GM19035 (cell line): ENCODE measurements at regions not wholly inside any gene's neighbourhood (a gene's known extent, or its start where the extent isn't known, plus 50 kb on each side); places are given as distances from the start of the nearest gene placed in this dataset.
"Not testable (repeated sequence)": the region's sequence is repeated elsewhere in the genome, so short reads cannot be mapped to it uniquely, and the experiment has no call there.

ENCODE experiments used
- ATAC-seq: cut with Tn5 transposase; IDR thresholded peaks from one replicate; pipeline ENCODE4 v1.9.1; 2021; ENCODE audit not compliant: unreplicated experiment

- ATAC-seq, result not testable (repeated sequence)
Observed at GRCh38 chr16:21487956-21488355, 111.4 kb upstream of the METTL9 start.

DNA sequence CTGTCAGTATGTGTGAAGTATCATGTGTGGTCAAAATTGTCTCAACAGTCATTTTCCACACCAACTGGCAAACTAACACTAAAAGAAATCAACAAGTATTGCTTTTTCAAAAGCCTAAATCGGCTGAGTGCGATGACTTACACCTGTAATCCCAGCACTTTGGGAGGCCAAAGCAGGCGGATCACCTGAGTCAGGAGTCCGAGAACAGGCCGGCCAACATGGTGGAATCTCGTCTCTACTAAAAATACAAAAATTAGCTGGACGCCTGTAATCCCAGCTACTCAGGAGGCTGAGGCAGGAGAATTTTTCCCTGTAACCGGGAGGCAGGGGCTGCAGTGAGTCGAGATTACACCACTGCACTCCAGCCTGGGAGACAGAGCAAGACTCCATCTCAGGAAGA lies 100.3 kb upstream of the METTL9 start:
- ATAC-seq, result not testable (repeated sequence)

DNA sequence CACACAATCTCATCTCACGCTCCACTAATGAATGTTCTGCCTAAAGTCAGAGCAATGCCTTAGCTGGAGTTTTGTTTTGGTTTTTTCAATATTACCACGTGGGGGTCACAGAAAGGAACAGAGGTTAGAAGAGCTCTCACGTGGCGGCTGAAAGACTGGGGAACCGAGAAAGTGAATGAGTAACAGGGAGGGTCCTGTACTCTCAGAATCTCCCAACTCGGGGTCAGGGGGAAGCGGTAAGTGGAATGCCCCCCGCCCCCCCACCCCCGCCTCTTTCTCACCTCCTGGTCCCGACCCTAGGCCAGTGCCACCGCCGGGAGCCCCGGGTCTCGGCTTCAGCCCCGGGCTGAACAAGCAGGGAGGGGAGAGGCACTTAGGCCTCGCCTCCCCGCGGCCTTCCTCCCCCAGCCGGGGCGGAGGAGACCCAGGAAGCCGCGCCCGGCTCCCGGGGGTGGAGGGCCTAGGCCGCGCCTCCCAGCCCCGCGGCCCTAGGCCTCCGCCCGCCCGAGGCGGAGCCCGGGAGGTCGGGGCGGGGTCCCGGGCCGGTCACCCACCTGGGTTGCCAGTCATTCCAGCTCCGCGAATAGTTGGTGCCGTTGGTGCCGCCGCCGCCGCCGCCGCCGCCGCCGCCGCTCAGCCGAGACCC lies 98.0 kb upstream of the METTL9 start:
- peak; percentile 48 for ATAC-seq

DNA sequence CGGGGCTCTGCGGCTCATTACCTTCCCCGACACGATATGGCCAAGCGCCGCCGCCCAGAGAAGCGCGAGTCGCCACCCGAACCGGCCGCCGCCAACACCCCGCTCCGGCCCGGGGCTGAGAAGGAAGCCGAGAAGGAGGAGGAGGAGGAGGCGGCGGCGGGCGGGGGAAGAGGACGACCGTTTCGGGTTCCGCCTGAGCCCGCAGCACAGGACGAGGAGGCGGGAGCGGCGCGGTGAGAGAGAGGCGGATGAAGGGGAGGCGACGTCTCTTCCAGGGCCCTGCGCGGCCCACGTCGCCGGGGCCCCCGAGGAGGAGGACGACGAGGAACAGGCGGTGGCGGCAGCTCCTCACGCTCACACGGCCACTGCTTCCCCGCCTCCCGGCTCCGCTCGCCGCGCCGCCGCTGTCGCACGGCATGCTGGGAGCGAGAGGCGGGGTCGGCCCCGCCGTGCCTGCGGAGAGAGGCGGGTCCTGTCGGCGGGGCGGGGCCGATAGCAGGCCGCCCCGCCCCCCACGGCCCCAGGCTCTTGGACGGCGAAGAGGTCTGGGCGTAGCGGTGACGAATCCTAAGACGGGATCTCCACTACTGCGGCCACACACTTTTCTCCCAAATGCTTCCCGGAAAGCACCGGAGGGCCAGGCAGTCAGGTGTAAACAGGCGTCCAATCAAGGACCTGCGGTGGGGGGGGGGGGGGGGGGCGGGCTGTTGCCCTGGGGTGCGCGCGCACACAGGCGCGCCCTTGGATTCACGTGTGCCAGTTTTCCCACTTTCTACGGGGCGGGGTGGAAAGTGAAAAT lies 97.3 kb upstream of the METTL9 start:
- peak; percentile 74 for ATAC-seq

- ATAC-seq, result not testable (repeated sequence)
Observed at GRCh38 chr16:21503574-21503920, 95.8 kb upstream of the METTL9 start.

DNA sequence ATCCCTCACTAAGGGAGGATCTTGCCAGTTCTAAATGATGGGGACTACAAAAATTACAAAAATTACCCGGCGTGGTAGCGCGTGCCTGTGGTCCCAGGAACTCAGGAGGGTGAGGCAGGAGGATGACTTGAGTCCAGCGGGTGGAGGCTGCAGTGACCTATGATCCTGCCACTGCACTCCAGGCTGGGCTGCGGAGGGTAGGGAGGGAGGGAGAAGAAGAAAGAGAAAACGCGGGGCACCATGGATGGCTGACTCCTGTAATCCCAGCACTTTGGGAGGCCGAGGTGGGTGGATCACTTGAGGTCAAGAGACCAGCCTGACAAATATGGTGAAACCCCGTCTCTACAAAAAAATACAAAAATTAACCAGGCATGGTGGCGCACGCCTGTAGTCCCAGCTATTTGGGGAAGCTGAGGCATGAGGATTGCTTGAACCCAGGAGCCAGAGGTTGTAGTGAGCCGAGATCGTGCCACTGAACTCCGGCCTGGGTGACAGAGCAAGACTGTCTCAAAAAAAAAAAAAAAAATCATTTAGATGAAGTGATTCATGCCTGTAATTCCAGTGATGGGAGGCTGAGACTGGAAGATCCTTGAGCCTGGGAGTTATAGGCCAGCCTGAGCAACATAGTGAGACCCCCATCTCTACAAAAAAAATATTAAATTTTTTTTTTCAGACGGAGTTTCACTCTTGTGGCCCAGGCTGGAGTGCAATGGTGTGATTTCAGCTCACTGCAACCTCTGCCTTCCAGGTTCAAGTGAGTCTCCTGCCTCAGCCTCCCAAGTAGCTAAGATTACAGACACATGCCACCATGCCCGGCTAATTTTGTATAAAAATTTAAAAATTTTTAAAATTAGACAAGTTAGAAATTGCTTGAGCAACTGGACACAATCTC lies 95.2 kb upstream of the METTL9 start:
- not testable (repeated sequence) for ATAC-seq

DNA sequence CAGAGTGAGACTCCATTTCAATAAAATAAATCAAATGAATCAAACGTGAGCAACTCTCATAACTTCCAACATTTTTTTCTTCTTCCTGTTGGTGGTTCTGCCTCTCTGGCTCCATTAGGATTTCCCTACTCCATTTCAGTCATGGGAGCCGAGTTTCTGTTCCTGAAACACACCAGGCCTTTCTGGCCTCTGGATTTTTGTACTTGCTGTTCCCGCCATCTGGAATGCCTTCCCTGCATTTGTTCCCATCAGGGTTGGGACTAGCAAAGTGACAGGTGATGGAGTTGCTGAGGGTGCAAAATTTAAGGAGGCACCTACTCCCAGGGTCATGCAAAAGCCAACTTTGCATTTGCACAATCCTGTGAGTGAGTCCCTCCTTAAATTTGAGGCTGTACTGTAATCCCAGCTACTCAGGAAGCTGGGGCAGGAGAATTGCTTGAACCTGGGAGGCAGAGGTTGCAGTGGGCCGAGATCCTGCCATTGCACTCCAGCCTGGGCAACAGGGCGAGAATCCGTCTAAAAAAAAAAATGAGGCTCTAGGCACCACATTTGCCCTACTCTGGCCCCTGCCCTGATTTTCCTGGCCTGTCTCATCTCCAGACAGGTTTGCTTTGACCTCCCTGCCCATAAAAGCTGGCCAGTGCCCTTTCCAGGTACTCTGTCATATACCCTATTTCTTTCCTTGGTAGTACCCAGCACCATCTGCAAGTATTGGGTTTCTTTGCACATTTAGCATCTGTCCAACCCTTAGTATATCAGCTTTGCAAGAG lies 93.4 kb upstream of the METTL9 start:
- ATAC-seq, result not testable (repeated sequence)

DNA sequence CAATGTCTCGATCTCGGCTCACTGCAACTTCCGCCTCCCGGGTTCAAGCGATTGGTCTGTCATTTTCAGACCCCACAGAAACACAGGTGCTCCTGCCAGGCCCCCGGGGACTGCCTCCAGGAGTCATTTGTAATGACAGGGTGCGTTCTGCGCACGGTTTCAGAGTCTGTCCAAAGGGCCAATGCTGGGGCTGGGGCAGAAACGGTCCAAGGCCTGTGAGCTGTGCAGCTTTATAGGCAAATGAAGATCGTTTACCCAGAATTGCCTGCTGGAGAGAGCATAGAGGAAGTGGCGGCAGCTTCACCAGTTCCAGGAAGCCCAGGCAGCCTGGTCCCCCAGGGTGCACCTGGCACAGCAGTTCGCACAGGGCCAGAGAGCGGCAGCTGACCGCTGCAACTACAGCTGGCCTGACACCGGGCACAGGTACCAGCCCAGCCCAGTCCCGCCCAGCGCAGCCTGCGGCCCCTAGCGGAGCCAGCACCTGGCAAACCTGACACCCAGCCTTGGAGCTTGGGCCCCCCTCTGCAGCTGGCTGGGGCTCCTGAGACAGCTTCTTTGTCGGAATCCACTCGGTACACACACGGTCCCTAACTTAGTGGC lies 92.4 kb upstream of the METTL9 start:
- peak; percentile 43 for ATAC-seq

DNA sequence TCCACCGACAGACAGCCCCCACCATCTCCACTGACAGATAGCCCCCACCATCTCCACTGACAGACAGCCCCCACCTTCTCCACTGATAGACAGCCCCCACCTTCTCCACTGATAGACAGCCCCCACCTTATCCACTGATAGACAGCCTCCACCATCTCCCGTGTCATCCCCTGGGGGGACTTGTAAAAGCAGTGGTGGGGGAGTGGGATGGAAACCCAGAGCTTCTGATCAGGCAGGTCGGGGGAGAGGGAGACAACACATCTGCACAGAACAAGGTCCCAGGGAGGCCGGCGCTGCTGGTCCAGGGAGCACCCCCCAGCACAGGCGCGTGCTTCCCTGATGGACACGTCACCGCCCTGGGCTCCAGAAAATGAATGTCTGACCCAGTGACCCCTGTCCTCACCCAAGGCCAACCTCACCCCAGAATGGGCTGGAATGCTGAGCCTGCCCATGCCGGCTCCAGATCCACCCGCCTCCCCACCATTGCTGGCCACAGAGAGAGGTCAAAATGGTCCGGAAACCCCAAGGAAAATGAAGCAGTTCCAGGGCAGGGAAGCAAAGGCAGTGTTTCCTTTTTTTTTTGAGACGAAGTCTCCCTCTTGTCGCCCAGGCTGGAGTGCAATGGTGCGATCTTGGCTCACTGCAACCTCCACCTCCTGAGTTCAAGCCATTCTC lies 91.6 kb upstream of the METTL9 start:
- ATAC-seq, result not testable (repeated sequence)

- ATAC-seq, result not testable (repeated sequence)
Observed at GRCh38 chr16:21508661-21509436, 90.5 kb upstream of the METTL9 start.

GRCh38 chr16:21509437-21510086 lies 89.8 kb upstream of the METTL9 start:
- ATAC-seq, result not testable (repeated sequence)

DNA sequence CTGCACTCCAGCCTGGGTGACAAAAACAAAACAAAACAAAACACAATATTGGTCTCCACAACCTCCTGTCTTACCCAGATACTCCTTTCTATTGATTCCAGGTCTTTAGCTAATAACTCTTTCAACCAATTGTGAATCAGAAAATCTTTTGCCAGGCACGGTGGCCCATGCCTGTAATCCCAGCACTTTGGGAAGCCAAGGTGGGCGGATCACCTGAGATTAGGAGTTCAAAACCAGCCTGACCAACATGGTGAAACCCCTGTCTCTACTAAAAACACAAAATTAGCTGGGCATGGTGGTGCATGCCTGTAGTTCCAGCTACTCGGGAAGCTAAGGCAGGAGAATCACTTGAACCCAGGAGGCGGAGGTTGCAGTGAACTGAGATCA lies 88.5 kb upstream of the METTL9 start:
- not testable (repeated sequence) for ATAC-seq

GRCh38 chr16:21511315-21512210 lies 87.8 kb upstream of the METTL9 start:
- ATAC-seq, result not testable (repeated sequence)

DNA sequence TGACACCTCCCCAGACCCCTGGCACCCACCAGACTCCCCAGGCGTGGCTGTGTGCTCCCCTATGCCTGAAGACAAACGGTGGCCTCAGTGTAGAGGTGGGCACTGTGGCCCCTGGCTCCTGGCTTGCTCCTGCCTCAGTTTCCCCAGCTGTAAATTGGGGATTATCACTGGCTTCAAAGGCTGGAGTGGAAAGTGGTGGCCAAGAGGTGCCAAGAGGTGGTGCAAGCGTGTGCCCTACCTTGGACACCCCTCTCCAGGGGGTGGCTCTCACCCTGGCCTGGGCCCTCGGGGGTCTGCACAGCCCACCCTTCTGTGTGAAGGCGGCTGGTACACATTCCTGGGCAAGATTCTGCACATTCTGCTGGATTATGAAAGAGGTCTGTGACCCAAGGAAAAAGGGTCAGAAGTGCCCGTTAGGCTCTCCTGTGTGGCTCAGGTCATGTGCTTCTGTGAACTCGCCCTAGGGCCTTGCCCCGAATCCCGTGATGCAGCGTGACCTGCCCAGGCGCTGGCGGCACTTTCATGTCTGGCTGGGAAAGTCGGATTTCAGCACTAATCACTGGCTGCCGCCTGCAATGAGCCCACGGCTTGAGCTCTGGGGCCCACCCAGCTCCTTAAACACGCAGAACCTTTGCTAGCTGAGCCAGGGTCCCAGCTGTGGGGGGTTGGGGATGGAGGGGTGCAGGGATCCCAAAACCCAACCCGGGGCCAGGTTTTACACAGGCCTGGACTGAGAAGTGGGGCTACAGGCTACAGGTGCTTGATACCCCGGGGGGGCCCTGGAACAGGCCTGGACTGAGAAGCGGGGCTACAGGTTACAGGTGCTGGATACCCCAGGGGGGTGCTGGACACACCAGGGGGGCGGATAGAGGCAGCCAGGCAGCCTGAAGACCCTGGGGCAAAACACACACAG lies 86.8 kb upstream of the METTL9 start:
- ATAC-seq, result not testable (repeated sequence)

GRCh38 chr16:21513337-21513741 lies 86.0 kb upstream of the METTL9 start:
- not testable (repeated sequence) for ATAC-seq

GRCh38 chr16:21513812-21514473 lies 85.4 kb upstream of the METTL9 start:
- ATAC-seq, result not testable (repeated sequence)
